ENCODE measurements at regions not wholly inside any gene's neighbourhood (a gene's known extent, or its start where the extent isn't known, plus 50 kb on each side); places are given as distances from the start of the nearest gene placed in this dataset.

DNA sequence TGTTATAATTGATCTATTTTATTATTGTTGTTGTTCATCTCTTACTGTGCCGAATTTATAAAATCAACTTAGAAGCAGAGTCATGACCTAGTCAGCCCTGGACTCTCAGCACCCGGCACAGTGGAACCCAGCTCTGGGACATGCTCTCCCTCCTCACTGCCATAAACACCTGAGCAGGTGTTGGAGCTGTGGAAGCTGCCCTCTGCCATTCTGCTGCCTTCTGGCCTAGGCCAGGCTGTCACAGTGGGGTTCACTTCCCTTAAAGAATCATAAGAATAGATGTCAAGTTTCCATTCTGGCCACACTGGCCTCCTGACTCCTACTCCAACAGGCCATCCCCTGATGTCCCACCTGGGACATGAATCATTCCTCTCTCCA is 192.2 kb downstream of the ZFP36L2 start:
- no peaks in the 10 kb centered on the region for H3K27me3 Mint-ChIP-seq
- H3K27ac Mint-ChIP-seq = no peak overlapping the region
- H3K36me3 Mint-ChIP-seq (ENCODE audit: low read depth) = no peaks in the 10 kb centered on the region
- peaks cover 5% of the 10 kb centered on the region for H3K4me1 Mint-ChIP-seq
- H3K4me3 Mint-ChIP-seq = no peak overlapping the region
- no peaks in the 10 kb centered on the region for H3K9me3 Mint-ChIP-seq
- no peak for ATAC-seq (replicated peaks)

DNA sequence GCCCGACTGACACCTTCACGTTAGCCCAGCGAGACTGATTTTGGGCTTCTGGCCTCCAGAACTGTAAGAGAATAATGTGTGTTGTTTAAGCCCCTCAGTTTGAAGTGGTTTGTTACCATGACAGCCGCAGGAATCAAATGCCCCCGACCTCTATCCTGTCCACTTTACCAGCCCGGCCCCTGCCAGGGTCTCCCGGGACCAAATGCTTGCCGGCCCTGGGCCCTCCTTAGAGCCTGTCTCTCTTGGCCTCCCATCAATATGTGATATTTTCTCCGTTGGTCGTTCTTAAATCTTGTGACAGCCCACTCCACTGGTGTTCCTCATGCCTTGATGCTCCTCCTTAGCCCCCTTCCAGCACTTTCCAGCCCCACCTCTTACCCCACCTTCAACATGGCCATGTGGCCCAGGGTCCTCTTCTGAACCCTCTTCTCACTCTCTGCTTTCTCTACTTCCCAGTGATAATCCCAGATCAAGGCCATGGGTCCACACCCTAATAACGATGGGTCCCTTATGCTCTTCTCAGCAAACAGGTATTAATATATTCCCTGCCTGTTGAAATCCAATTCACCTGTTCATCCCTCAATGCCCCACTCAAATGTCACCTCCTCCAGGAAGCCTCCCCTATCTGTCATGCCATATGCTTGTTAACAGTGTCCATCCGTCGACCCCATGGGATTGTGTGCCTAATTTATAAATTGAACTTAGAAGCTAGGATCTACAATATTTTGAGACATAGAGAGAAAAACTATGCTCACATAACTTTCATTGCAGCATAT is 192.8 kb downstream of the ZFP36L2 start:
- H3K36me3 Mint-ChIP-seq (ENCODE audit: low read depth) = no peaks in the 10 kb centered on the region
- H3K9me3 Mint-ChIP-seq = no peaks in the 10 kb centered on the region
- no peak overlapping the region for H3K27ac Mint-ChIP-seq
- H3K4me1 Mint-ChIP-seq = peaks cover 5% of the 10 kb centered on the region
- no peaks in the 10 kb centered on the region for H3K27me3 Mint-ChIP-seq
- no peak overlapping the region for H3K4me3 Mint-ChIP-seq
- ATAC-seq (replicated peaks) = no peak

- no peak for ATAC-seq (replicated peaks)
- no peak overlapping the region for H3K4me3 Mint-ChIP-seq
- no peaks in the 10 kb centered on the region for H3K9me3 Mint-ChIP-seq
- H3K36me3 Mint-ChIP-seq (ENCODE audit: low read depth) = no peaks in the 10 kb centered on the region
- H3K27ac Mint-ChIP-seq = no peak overlapping the region
- peaks cover 5% of the 10 kb centered on the region for H3K4me1 Mint-ChIP-seq
- no peaks in the 10 kb centered on the region for H3K27me3 Mint-ChIP-seq
Observed at GRCh38 chr2:43033016-43033270, 193.5 kb downstream of the ZFP36L2 start.

- Mint-ChIP-seq H3K36me3 (ENCODE audit: low read depth) (no peaks in the 10 kb centered on the region), H3K4me3 (no peak overlapping the region), H3K27me3 (no peaks in the 10 kb centered on the region), H3K4me1 (peaks cover 5% of the 10 kb centered on the region), H3K27ac (no peak overlapping the region), H3K9me3 (no peaks in the 10 kb centered on the region)
- ATAC-seq (replicated peaks) = no peak
Observed at GRCh38 chr2:43032213-43033015, 194.0 kb downstream of the ZFP36L2 start.

DNA sequence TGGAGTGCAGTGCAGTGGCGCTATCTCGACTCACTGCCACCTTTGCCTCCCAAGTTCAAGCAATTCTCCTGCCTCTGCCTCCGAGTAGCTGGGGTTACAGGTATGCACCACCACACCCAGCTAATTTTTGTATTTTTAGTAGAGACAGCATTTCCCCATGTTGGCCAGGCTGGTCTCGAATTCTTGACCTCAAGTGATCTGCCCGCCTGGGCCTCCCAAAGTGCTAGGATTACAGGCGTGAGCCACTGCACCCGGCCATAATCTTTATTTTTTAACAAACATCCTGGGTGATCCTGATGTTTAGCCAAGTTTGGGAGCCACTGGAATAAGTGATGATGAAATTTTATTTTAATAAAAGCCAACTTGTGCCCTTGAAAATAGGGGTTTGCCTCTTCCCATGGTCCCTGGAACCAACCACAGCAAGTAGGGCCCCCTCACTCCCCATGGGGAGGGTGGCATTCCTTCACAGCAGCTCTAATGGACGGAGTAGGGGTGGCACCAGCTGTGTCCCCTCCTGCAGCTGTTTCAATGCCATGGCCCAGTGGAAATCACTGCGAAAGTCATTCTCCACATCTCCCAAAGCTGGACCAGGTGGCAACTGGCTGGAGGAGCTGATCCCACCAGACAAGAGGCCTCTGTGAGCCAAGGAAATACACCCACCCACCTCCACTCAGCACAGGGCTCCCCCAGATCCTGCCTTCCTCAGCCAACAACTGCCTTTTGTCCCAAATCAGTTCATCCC is 194.8 kb downstream of the ZFP36L2 start:
- Mint-ChIP-seq H3K36me3 (ENCODE audit: low read depth) (no peaks in the 10 kb centered on the region), H3K27ac (no peak overlapping the region), H3K27me3 (no peaks in the 10 kb centered on the region), H3K9me3 (no peaks in the 10 kb centered on the region), H3K4me3 (no peak overlapping the region), H3K4me1 (peaks cover 5% of the 10 kb centered on the region)
- ATAC-seq (replicated peaks) = no peak

DNA sequence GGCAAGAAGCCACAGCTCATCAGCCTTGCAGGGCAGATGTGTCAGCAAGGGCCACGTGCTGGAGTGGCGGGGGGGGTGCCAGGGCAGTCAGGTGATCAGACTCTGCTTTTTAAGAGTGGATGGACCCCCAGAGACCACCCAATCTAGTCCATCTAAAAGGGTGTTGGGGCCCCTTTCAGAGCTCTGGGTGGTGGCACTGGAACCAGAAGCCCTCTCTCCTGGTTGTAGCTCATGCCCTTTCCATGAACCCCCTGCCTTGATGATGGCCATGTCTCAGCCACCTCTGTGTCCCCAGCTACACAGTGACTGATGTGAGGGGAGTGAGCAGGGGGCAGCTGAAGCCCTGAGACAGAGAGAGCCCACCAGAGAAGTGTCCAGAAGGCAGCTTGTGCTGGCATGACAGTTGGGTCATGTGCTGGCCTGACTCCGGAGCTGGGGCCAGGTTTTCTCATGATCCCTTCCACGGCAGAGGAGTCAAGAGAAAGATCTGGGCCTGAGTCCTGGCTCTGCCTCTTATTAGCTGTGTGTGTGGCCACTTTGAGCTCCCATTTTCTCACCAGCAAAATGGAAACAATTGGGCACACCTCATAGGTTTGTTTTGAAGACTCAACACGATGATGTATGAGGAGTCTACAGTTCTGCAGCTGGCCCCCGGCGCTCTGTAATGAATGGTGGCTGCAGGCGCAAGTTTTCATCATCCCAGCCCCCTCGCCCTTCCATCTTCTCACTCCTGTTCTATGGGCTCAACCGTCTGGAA is 195.7 kb downstream of the ZFP36L2 start:
- Mint-ChIP-seq H3K36me3 (ENCODE audit: low read depth) (no peaks in the 10 kb centered on the region), H3K27ac (no peak overlapping the region), H3K27me3 (no peaks in the 10 kb centered on the region), H3K4me3 (no peak overlapping the region), H3K9me3 (no peaks in the 10 kb centered on the region), H3K4me1 (peaks cover 5% of the 10 kb centered on the region)
- ATAC-seq (replicated peaks) = no peak

DNA sequence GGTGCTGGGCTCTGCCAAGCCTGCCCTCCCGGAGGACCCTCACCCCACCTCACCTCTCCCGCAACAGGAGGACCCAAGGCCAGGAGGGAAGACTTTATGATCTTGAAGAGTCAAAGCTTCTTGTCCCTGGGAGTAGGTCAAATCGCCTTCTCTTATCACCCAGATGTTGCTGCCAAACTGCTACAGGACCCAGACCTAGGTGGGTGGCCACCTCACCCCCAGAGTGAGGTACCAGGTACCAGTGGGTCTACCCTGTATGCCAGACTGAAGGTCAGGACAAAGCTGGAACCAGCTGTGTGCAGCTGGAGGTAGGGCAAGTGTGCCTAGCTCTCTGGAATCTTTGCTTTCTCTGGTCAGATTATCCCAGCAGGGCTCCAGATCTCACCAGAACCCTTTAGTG is 197.2 kb downstream of the ZFP36L2 start:
- no peaks in the 10 kb centered on the region for H3K9me3 Mint-ChIP-seq
- ATAC-seq (replicated peaks) = no peak
- H3K27me3 Mint-ChIP-seq = no peaks in the 10 kb centered on the region
- no peaks in the 10 kb centered on the region for H3K36me3 Mint-ChIP-seq (ENCODE audit: low read depth)
- no peak overlapping the region for H3K27ac Mint-ChIP-seq
- peaks cover 9% of the 10 kb centered on the region for H3K4me1 Mint-ChIP-seq
- H3K4me3 Mint-ChIP-seq = no peak overlapping the region

- H3K27ac Mint-ChIP-seq = no peak overlapping the region
- ATAC-seq (replicated peaks) = no peak
- no peaks in the 10 kb centered on the region for H3K36me3 Mint-ChIP-seq (ENCODE audit: low read depth)
- H3K4me3 Mint-ChIP-seq = no peak overlapping the region
- H3K9me3 Mint-ChIP-seq = no peaks in the 10 kb centered on the region
- no peaks in the 10 kb centered on the region for H3K27me3 Mint-ChIP-seq
- H3K4me1 Mint-ChIP-seq = peaks cover 9% of the 10 kb centered on the region
Observed at GRCh38 chr2:43028188-43028587, 198.2 kb downstream of the ZFP36L2 start.

DNA sequence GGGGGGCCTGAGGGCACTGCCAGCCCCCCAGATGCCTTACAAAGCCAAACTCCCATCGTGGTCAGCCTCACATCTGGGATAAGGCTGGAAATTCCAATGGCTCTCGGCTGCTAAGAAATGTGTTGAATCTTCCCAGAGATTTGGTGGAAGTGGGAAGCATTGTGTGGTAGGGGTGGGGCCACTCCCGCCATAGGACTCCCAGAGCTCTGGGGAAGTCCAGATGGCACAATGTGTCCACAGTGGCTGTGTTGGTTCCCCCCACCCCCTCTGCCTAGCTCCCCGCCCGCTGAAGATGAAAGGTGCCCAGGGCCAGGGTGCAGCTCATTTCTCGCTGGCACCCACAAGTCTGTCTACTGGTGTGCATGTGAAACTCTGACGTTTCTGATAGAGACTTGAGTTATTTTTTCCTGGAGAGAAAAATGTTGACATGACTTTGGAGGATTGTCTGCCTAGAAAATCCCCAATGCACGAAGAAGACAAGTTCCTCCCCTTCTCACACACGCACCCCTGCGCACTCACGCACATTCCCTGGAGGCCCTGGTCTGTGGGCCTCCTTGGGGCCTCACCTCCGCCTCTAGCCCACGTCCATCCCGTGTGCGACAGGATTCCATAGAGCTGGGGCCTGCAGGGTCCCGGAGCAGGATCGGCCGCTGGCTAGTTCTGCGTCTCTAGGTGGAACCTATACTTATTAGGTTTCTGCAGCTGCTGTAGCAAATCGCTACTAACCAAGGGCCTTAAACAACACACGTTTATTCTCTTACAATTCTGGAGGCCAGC is 199.1 kb downstream of the ZFP36L2 start:
- peaks cover 6% of the 10 kb centered on the region for H3K4me1 Mint-ChIP-seq
- no peak overlapping the region for H3K4me3 Mint-ChIP-seq
- H3K27ac Mint-ChIP-seq = no peak overlapping the region
- H3K9me3 Mint-ChIP-seq = peaks cover 4% of the 10 kb centered on the region
- no peak for ATAC-seq (replicated peaks)
- H3K27me3 Mint-ChIP-seq = no peaks in the 10 kb centered on the region
- H3K36me3 Mint-ChIP-seq (ENCODE audit: low read depth) = no peaks in the 10 kb centered on the region

DNA sequence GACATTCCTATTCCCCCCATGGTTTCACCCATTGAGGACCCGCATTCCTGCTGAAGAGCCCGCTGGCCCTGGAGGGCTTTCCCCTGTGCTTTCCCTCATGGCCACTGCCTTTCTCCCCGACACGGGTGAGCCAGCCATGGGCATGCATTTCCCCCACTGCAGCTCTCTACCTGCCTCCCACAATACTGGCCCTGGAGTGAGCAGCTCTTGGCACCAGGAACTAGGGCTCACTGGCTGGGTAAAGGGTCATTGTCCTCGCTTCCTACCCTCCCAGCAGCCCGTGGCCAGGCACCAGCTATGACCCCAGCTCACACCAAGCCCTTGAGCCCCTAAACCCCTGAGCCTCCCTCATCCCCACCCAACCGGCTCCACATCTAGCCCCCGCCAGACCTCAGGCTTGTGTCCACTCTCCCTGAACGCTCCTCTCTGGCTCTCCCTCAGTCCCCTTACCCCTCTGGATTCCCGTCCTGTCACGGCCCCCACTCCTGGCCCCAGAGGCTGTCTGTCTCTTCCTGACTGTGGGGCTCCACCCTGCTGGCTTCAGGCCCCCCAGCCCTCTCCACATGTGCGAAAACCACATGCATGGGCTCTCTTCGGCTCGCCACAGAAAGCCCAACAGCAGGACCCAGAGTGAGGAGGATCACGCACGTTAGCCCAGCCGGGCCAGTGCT is 199.8 kb downstream of the ZFP36L2 start:
- ATAC-seq (replicated peaks) = no peak
- Mint-ChIP-seq H3K4me3 (no peak overlapping the region), H3K36me3 (ENCODE audit: low read depth) (no peaks in the 10 kb centered on the region), H3K4me1 (peaks cover 4% of the 10 kb centered on the region), H3K27ac (no peak overlapping the region), H3K27me3 (no peaks in the 10 kb centered on the region), H3K9me3 (peaks cover 4% of the 10 kb centered on the region)

GRCh38 chr2:43025709-43026295 is 200.6 kb downstream of the ZFP36L2 start:
- H3K4me1 Mint-ChIP-seq = peaks cover 4% of the 10 kb centered on the region
- no peak overlapping the region for H3K27ac Mint-ChIP-seq
- no peak for ATAC-seq (replicated peaks)
- no peaks in the 10 kb centered on the region for H3K36me3 Mint-ChIP-seq (ENCODE audit: low read depth)
- no peak overlapping the region for H3K4me3 Mint-ChIP-seq
- H3K27me3 Mint-ChIP-seq = no peaks in the 10 kb centered on the region
- H3K9me3 Mint-ChIP-seq = peaks cover 4% of the 10 kb centered on the region

- peak; percentile 34 for ATAC-seq (replicated peaks)
- no peak overlapping the region for H3K27ac Mint-ChIP-seq
- peaks cover 4% of the 10 kb centered on the region for H3K4me1 Mint-ChIP-seq
- no peaks in the 10 kb centered on the region for H3K27me3 Mint-ChIP-seq
- H3K4me3 Mint-ChIP-seq = no peak overlapping the region
- peaks cover 4% of the 10 kb centered on the region for H3K9me3 Mint-ChIP-seq
- H3K36me3 Mint-ChIP-seq (ENCODE audit: low read depth) = no peaks in the 10 kb centered on the region
Observed at GRCh38 chr2:43024515-43025011, 201.8 kb downstream of the ZFP36L2 start.

All from activated T-helper 17 cell treated with anti-CD3 and anti-CD28 coated beads, Interleukin-2, amount 50 U/mL, for 72 hours (primary cell).